Uterus (tissue), 2 donors: ENCODE measurements at regions not wholly inside any gene's neighbourhood (a gene's known extent, or its start where the extent isn't known, plus 50 kb on each side); places are given as distances from the start of the nearest gene placed in this dataset.

Experiments used
- CTCF ChIP-seq, 4 experiments: fragments of 200-600 bp in 2 of 4; fragments of 450-650 bp in 2 of 4; sonication (generic) in 2 of 4; IDR thresholded peaks; one replicate each; pipeline ENCODE4 v1.5.1; 2016 to 2019; ENCODE audit warnings: antibody characterized with exemption in 4 of 4, mild to moderate bottlenecking in 2 of 4, moderate library complexity in 1 of 4
- POLR2A ChIP-seq, 2 donors: fragments of 450-650 bp; IDR thresholded peaks; one replicate each; pipeline ENCODE4 v1.6.1; 2016; ENCODE audit warnings: antibody characterized with exemption in 2 of 2, mild to moderate bottlenecking in 1 of 2, moderate library complexity in 1 of 2

- TF ChIP-seq CTCF (IDR thresholded peaks at IDR 0.05) = no peak
- TF ChIP-seq POLR2A (IDR thresholded peaks at IDR 0.05) = no peak
Observed at GRCh38 chr6:40717411-40718057, 130.4 kb upstream of the LRFN2 start.
